HFFc6 (cell line): ENCODE measurements at regions not wholly inside any gene's neighbourhood (a gene's known extent, or its start where the extent isn't known, plus 50 kb on each side); places are given as distances from the start of the nearest gene placed in this dataset.

Source experiments
- DNase-seq: peaks from one replicate; pipeline ENCODE4 v3.0.0-alpha.2; 2018
- H3K27ac Mint-ChIP-seq: 2 replicates; pipeline ENCODE4 v1.8.0; 2020; ENCODE audit warnings: mild to moderate bottlenecking, mixed read lengths
- H3K27me3 Mint-ChIP-seq: 2 replicates; pipeline ENCODE4 v1.8.0; 2021; ENCODE audit warnings: mild to moderate bottlenecking, moderate library complexity, mixed read lengths; ENCODE audit not compliant: insufficient read depth
- H3K36me3 Mint-ChIP-seq: 2 replicates; pipeline ENCODE4 v1.8.0; 2021; ENCODE audit warnings: low read depth, mixed read lengths
- H3K4me1 Mint-ChIP-seq: 2 replicates; pipeline ENCODE4 v1.8.0; 2020; ENCODE audit warnings: low read depth, mixed read lengths
- H3K4me3 Mint-ChIP-seq: 2 replicates; pipeline ENCODE4 v1.8.0; 2020; ENCODE audit warnings: mild to moderate bottlenecking, moderate library complexity, mixed read lengths
- H3K9me3 Mint-ChIP-seq: 2 replicates; pipeline ENCODE4 v1.8.0; 2020; ENCODE audit warnings: mild to moderate bottlenecking, mixed read lengths
- CTCF ChIP-seq: fragments of 200-600 bp; sonication (generic); IDR thresholded peaks from 2 replicates; pipeline ENCODE4 v1.5.0; 2021; ENCODE audit warnings: antibody characterized with exemption, mild to moderate bottlenecking

GRCh38 chr14:101709962-101710931, 51.3 kb upstream of the PPP2R5C start:
- peaks cover 2% of the 10 kb centered on the region for H3K27me3 Mint-ChIP-seq
- H3K4me3 Mint-ChIP-seq, result no peak overlapping the region

GRCh38 chr14:101711041-101711856, 50.3 kb upstream of the PPP2R5C start:
- H3K4me1 Mint-ChIP-seq, result peaks cover 7% of the 10 kb centered on the region
- no peak for TF ChIP-seq CTCF
- peaks cover 5% of the 10 kb centered on the region; the same call in 1 of the 2 replicates for H3K9me3 Mint-ChIP-seq
- no peak overlapping the region for H3K27ac Mint-ChIP-seq
- no peak overlapping the region for H3K4me3 Mint-ChIP-seq
- DNase-seq, result no peak
- H3K36me3 Mint-ChIP-seq, result no peaks in the 10 kb centered on the region
- H3K27me3 Mint-ChIP-seq, result peaks cover 6% of the 10 kb centered on the region

More at GRCh38 chr14:101709962-101710931, 51.3 kb upstream of the PPP2R5C start:
- H3K27ac Mint-ChIP-seq, result no peak overlapping the region
- no peak for DNase-seq
- H3K9me3 Mint-ChIP-seq, result peaks cover 5% of the 10 kb centered on the region; the same call in 1 of the 2 replicates
- TF ChIP-seq CTCF, result no peak
- H3K36me3 Mint-ChIP-seq, result no peaks in the 10 kb centered on the region
- peaks cover 7% of the 10 kb centered on the region for H3K4me1 Mint-ChIP-seq
